Neural cell (in vitro differentiated cells): ENCODE measurements at regions not wholly inside any gene's neighbourhood (a gene's known extent, or its start where the extent isn't known, plus 50 kb on each side); places are given as distances from the start of the nearest gene placed in this dataset.

Experiments
- H2AFZ ChIP-seq: fragments of 200-600, 300-800 bp; sonication (generic), shearing (Covaris generic); 2 replicates; pipeline ENCODE4 v1.6.0; 2014; ENCODE audit warnings: low read depth, mild to moderate bottlenecking, antibody characterized with exemption, low read length, moderate library complexity
- H3F3A ChIP-seq: fragments of 200-600 bp; shearing (Covaris generic); 2 replicates; pipeline ENCODE4 v1.6.1; 2016; ENCODE audit warnings: mild to moderate bottlenecking, moderate library complexity, mixed read lengths, antibody characterized with exemption, low read length; ENCODE audit not compliant: insufficient read depth, poor library complexity, severe bottlenecking
- H3K27ac ChIP-seq: fragments of 200-600, 300-800 bp; sonication (generic), shearing (Covaris generic); 2 replicates; pipeline ENCODE4 v1.5.1; 2014; ENCODE audit warnings: mild to moderate bottlenecking, low read length, moderate library complexity
- H3K27me3 ChIP-seq: fragments of 300-800, 200-600 bp; sonication (generic), shearing (Covaris generic); 2 replicates; pipeline ENCODE4 v1.6.0; 2014; ENCODE audit warnings: mild to moderate bottlenecking, low read depth, low read length, moderate library complexity; ENCODE audit not compliant: insufficient read depth
- H3K36me3 ChIP-seq: fragments of 300-800, 200-600 bp; sonication (generic), shearing (Covaris generic); 2 replicates; pipeline ENCODE4 v1.5.1; 2014; ENCODE audit warnings: mild to moderate bottlenecking, antibody characterized with exemption, low read length, moderate library complexity; ENCODE audit not compliant: insufficient read depth
- H3K4me2 ChIP-seq: fragments of 300-800, 200-600 bp; sonication (generic), shearing (Covaris generic); 2 replicates; pipeline ENCODE4 v1.6.0; 2014; ENCODE audit warnings: mild to moderate bottlenecking, low read length
- H3K4me3 ChIP-seq: fragments of 300-800, 200-600 bp; sonication (generic), shearing (Covaris generic); 2 replicates; pipeline ENCODE4 v1.5.1; 2014; ENCODE audit warnings: mild to moderate bottlenecking, low read length, moderate library complexity
- H3K79me2 ChIP-seq: fragments of 200-600 bp; shearing (Covaris generic); replicated peaks from 2 replicates; pipeline ENCODE4 v1.6.0; 2014; ENCODE audit warnings: mild to moderate bottlenecking, low read length, moderate library complexity; ENCODE audit not compliant: insufficient read depth
- H3K9ac ChIP-seq: fragments of 300-800, 200-600 bp; sonication (generic), shearing (Covaris generic); 2 replicates; pipeline ENCODE4 v1.6.1; 2016; ENCODE audit warnings: mild to moderate bottlenecking, low read length, mixed read lengths
- H3K9me2 ChIP-seq: fragments of 200-600 bp; shearing (Covaris generic); 2 replicates; pipeline ENCODE4 v1.6.1; 2016; ENCODE audit warnings: mild to moderate bottlenecking, low read length, mixed read lengths; ENCODE audit not compliant: insufficient read depth
- H3K9me3 ChIP-seq: fragments of 200-600, 300-800 bp; sonication (generic), shearing (Covaris generic); 2 replicates; pipeline ENCODE4 v1.6.1; 2016; ENCODE audit warnings: mild to moderate bottlenecking, mixed run types, low read length, moderate library complexity, mixed read lengths
- H4K20me1 ChIP-seq: fragments of 200-600 bp; shearing (Covaris generic); 2 replicates; pipeline ENCODE4 v1.6.1; 2016; ENCODE audit warnings: mild to moderate bottlenecking, mixed run types; ENCODE audit not compliant: insufficient read depth
- EP300 ChIP-seq: fragments of 450-650 bp; conservative IDR thresholded peaks from 2 replicates; pipeline ENCODE4 v1.6.1; 2014; ENCODE audit warnings: antibody characterized with exemption, mild to moderate bottlenecking, moderate library complexity; ENCODE audit not compliant: poor library complexity, severe bottlenecking
- EZH2 ChIP-seq: fragments of 200-600, 300-800 bp; shearing (Covaris generic), sonication (generic); IDR thresholded peaks from 2 replicates; pipeline ENCODE4 v1.6.1; 2014; ENCODE audit warnings: antibody characterized with exemption, low read length, borderline replicate concordance, mild to moderate bottlenecking; ENCODE audit not compliant: insufficient read depth, poor library complexity, severe bottlenecking
- MXI1 ChIP-seq: fragments of 450-650 bp; conservative IDR thresholded peaks from 2 replicates; pipeline ENCODE4 v1.6.1; 2014; ENCODE audit warnings: antibody characterized with exemption, mild to moderate bottlenecking; ENCODE audit not compliant: poor library complexity, severe bottlenecking
- POLR2AphosphoS5 ChIP-seq: IDR thresholded peaks from 2 replicates; pipeline ENCODE4 v1.6.1; 2012
- RAD21 ChIP-seq: fragments of 450-650 bp; conservative IDR thresholded peaks from 2 replicates; pipeline ENCODE4 v1.6.1; 2014; ENCODE audit warnings: antibody characterized with exemption, mild to moderate bottlenecking, moderate library complexity
- SMC3 ChIP-seq: fragments of 450-650 bp; conservative IDR thresholded peaks from 2 replicates; pipeline ENCODE4 v1.6.1; 2014; ENCODE audit warnings: antibody characterized with exemption, mild to moderate bottlenecking, moderate library complexity; ENCODE audit not compliant: poor library complexity
- TAF1 ChIP-seq: IDR thresholded peaks from 2 replicates; pipeline ENCODE4 v1.6.1; 2012; ENCODE audit warnings: low read depth
- TF ChIP-seq, protein P1 (sequence below): IDR thresholded peaks from 2 replicates; pipeline ENCODE4 v1.6.1; 2012; ENCODE audit warnings: borderline replicate concordance
- TF ChIP-seq, protein P2 (sequence below): fragments of 450-650 bp; IDR thresholded peaks from 2 replicates; pipeline ENCODE4 v1.5.1; 2014; ENCODE audit warnings: antibody characterized with exemption, mild to moderate bottlenecking, moderate library complexity; ENCODE audit not compliant: poor library complexity, severe bottlenecking

DNA sequence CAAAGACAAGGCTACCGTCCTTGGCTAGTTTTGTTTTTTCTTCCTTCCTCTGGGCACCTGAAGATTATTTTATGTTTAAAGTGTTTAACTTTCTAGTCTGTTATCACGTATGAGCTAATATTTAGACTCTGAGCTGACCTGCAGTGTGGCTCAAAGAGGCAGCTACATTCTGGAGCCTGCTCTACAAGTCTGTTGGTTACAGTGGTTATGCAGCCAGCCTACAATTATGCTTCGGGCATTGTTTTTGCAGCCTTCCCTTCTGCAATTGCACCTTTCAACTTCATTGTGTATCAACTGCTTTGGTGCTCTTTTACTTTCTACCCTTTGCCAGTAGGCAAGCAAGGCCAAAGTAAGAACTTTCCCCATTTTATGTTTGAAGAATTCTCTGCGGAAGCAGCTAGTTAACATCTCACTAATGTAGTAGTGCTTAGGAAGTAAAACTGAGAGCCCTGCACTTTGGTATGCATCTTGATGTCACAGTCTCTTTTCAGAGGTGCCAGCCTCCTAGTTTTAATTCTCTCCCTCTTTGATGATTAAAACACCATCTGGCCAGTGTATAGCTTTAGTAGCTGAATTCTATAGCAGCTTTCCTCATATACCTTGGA is 322.1 kb downstream of the FAM170A start:
- Histone ChIP-seq H3K4me2 (no peak overlapping the region), H3K9me3 (no peaks in the 10 kb centered on the region), H3K9me2 (no peaks in the 10 kb centered on the region), H3K4me3 (no peak overlapping the region), H2AFZ (no peak overlapping the region), H3K9ac (no peak overlapping the region), H3K79me2 (no peaks in the 10 kb centered on the region), H3K27me3 (no peaks in the 10 kb centered on the region), H3F3A (no peaks in the 10 kb centered on the region), H3K36me3 (no peaks in the 10 kb centered on the region), H3K27ac (no peak overlapping the region), H4K20me1 (no peaks in the 10 kb centered on the region)
- TF ChIP-seq TAF1 (no peak), SMC3 (no peak), POLR2AphosphoS5 (no peak), EZH2 (no peak), MXI1 (no peak), RAD21 (no peak), EP300 (no peak)
- TF ChIP-seq, protein P1, sequence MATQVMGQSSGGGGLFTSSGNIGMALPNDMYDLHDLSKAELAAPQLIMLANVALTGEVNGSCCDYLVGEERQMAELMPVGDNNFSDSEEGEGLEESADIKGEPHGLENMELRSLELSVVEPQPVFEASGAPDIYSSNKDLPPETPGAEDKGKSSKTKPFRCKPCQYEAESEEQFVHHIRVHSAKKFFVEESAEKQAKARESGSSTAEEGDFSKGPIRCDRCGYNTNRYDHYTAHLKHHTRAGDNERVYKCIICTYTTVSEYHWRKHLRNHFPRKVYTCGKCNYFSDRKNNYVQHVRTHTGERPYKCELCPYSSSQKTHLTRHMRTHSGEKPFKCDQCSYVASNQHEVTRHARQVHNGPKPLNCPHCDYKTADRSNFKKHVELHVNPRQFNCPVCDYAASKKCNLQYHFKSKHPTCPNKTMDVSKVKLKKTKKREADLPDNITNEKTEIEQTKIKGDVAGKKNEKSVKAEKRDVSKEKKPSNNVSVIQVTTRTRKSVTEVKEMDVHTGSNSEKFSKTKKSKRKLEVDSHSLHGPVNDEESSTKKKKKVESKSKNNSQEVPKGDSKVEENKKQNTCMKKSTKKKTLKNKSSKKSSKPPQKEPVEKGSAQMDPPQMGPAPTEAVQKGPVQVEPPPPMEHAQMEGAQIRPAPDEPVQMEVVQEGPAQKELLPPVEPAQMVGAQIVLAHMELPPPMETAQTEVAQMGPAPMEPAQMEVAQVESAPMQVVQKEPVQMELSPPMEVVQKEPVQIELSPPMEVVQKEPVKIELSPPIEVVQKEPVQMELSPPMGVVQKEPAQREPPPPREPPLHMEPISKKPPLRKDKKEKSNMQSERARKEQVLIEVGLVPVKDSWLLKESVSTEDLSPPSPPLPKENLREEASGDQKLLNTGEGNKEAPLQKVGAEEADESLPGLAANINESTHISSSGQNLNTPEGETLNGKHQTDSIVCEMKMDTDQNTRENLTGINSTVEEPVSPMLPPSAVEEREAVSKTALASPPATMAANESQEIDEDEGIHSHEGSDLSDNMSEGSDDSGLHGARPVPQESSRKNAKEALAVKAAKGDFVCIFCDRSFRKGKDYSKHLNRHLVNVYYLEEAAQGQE = no peak
- TF ChIP-seq, protein P2, sequence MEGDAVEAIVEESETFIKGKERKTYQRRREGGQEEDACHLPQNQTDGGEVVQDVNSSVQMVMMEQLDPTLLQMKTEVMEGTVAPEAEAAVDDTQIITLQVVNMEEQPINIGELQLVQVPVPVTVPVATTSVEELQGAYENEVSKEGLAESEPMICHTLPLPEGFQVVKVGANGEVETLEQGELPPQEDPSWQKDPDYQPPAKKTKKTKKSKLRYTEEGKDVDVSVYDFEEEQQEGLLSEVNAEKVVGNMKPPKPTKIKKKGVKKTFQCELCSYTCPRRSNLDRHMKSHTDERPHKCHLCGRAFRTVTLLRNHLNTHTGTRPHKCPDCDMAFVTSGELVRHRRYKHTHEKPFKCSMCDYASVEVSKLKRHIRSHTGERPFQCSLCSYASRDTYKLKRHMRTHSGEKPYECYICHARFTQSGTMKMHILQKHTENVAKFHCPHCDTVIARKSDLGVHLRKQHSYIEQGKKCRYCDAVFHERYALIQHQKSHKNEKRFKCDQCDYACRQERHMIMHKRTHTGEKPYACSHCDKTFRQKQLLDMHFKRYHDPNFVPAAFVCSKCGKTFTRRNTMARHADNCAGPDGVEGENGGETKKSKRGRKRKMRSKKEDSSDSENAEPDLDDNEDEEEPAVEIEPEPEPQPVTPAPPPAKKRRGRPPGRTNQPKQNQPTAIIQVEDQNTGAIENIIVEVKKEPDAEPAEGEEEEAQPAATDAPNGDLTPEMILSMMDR = no peak

DNA sequence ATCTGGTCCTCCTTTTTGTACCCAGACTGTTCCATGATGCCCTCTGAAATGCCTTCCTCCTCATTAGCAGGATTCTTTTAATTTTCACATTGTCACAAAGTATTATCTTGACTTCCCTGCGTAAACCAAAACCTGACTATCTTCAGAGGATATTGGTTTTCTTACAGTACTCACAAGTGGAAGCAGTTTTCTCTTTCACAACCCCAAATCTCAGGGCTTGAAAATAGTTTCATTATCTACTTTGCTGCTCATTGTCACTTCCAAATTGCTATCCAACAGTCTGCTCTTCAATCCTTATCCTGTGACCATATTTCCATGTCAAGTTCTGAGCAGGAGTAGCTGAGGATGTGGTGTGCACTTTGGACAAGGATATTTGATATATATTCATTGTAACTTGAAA is 324.1 kb downstream of the FAM170A start:
- Histone ChIP-seq H4K20me1 (no peaks in the 10 kb centered on the region), H3K27me3 (no peaks in the 10 kb centered on the region), H3K36me3 (no peaks in the 10 kb centered on the region), H3K4me2 (no peak overlapping the region), H2AFZ (no peak overlapping the region), H3K4me3 (no peak overlapping the region), H3K27ac (no peak overlapping the region), H3F3A (no peaks in the 10 kb centered on the region), H3K9ac (no peak overlapping the region), H3K9me3 (no peaks in the 10 kb centered on the region), H3K79me2 (no peaks in the 10 kb centered on the region), H3K9me2 (no peaks in the 10 kb centered on the region)
- TF ChIP-seq POLR2AphosphoS5 (no peak), TAF1 (no peak), EP300 (no peak), MXI1 (no peak), RAD21 (no peak), EZH2 (no peak), SMC3 (no peak)
- TF ChIP-seq, protein P1 = no peak
- TF ChIP-seq, protein P2 = no peak
